H54 (cell line): ENCODE measurements at regions not wholly inside any gene's neighbourhood (a gene's known extent, or its start where the extent isn't known, plus 50 kb on each side); places are given as distances from the start of the nearest gene placed in this dataset.

Experiments
- DNase-seq: peaks from one replicate; pipeline ENCODE4 v3.0.0; 2011; ENCODE audit warnings: low spot score, mixed read lengths; ENCODE audit not compliant: insufficient read length
- FAIRE-seq: peaks from 3 replicates; lab custom pipeline; 2011; peaks lifted over from hg19 to GRCh38; lab: Jason Lieb, UNC
- POLR2A ChIP-seq: IDR thresholded peaks from 2 replicates; pipeline ENCODE4 v1.6.1; 2011; ENCODE audit warnings: low read depth, mild to moderate bottlenecking, low read length

DNA sequence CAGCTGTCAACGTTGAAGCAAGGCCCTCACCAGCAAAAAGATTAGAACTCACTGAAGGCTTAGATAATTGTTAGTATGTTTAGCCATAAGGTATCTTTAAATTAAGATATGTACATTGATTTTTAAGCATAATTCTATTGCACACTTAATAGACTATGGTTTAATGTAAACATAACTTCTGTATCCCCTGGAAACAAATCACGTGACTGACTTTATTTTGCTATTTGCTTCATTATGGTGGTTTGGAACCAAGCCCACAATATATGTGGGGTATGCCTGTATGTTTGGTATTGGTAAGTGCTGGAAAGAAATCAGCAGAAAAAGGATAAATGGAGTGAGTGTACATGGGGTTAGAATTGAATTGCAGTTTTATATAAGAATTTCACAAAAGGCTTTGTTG is 111.9 kb downstream of the NMUR2 start:
- FAIRE-seq, result no peak
- TF ChIP-seq POLR2A, result no peak
- DNase-seq, result no peak

DNA sequence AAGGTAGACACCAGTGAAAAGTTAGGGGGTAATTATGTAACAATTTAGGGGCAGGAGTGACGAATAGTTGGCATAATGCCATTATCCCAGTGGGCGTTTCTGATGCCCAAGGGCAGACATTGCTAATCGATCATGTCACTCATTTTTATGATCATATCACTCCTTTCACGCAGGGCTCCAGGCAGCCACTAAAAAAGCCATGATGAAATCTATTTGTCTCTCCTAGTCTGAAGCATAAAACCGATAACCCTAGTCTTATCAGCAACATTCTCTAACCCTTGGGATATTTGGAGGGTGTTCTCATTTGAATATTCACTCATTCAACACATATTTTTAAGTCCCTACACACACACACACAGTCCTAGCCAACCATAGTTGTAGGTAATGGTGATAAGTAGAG is 114.9 kb downstream of the NMUR2 start:
- no peak for TF ChIP-seq POLR2A
- DNase-seq, result no peak
- FAIRE-seq, result no peak

DNA sequence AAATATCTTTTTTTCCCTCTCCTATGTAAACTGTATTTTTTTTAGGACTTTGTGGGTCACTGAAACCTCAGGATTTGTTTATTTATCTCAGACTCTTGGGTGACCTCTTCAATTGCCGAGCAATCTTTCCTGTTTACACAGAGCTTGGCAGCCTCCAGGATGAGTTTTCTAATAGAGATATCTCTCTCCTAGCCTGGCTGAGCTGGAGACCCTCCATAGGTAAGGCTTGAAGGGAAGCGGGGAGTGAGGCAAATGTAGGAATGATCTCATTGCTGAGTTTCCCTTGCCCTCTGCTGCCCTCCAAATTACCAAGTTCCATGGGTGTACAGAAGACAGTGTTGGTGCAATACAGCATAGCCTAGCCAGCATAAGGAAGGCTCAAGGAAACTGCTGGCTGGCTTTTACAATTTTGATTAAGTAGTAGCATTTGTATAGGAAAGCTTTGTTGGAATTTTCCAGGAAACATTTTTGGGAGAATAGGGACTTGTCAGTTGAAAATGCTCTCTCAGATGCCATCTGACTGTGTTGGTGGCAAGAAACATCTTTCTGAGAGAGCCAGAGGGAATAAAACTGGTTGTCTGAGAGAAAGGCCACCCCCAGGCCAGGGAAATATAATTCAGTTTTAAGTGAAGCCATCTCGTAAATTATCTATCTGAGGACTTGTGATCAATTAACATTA is 116.0 kb downstream of the NMUR2 start:
- no peak for TF ChIP-seq POLR2A
- no peak for FAIRE-seq
- DNase-seq, result no peak

GRCh38 chr5:152288499-152288898 is 116.6 kb downstream of the NMUR2 start:
- DNase-seq (no peak), FAIRE-seq (no peak)
- no peak for TF ChIP-seq POLR2A

- DNase-seq, result no peak
- no peak for TF ChIP-seq POLR2A
- FAIRE-seq, result no peak
Measured at GRCh38 chr5:152285764-152286163, 119.3 kb downstream of the NMUR2 start.

- no peak for DNase-seq
- FAIRE-seq, result no peak
- no peak for TF ChIP-seq POLR2A
Measured at GRCh38 chr5:152282331-152282730, 122.7 kb downstream of the NMUR2 start.

GRCh38 chr5:152277936-152278335 is 127.1 kb downstream of the NMUR2 start:
- TF ChIP-seq POLR2A, result no peak

GRCh38 chr5:152274224-152274623 is 130.9 kb downstream of the NMUR2 start:
- FAIRE-seq, result no peak
- TF ChIP-seq POLR2A, result no peak
- DNase-seq, result no peak

More at GRCh38 chr5:152277936-152278335, 127.1 kb downstream of the NMUR2 start:
- DNase-seq, result no peak
- no peak for FAIRE-seq

GRCh38 chr5:152271420-152271819 is 133.7 kb downstream of the NMUR2 start:
- no peak for TF ChIP-seq POLR2A
- FAIRE-seq (no peak), DNase-seq (peak; percentile 3)

DNA sequence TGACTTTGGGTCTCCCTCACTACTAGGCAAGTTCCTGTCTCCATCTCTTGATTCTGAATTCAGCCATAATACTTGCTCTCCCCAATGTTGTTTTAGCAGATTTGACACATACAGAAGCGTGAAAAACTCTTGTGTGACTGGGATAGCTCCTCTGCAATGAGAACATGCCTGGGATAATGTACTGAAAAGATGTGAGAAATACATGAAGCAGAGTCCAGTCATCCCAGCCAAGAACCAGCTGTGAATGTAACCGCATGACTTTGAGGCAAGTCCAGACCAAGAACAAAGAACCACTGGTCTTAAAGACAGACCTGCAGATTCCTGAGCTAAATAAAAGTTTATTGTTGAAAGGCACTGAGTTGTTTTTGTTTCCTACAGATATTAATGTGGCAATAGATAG is 135.0 kb downstream of the NMUR2 start:
- no peak for FAIRE-seq
- DNase-seq, result no peak
- TF ChIP-seq POLR2A, result no peak

DNA sequence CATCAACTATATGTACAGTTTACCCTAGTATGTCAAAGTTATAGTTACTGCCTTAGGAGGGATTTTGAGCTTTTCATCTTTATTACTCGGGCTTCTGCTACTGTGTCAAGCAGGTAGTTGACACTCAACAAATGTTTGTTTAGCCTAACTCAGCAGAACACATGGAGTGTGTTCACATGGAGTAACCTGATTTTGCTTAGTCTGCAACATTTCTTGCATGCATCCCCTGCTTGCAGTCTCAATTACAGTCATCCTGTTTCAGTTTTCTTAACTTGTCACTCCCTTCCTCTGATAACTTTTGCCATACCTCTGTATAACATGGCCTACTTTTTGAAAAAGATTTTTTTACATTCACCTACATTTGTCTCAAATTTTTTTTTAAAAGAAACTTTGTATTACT is 135.5 kb downstream of the NMUR2 start:
- no peak for TF ChIP-seq POLR2A
- no peak for DNase-seq
- FAIRE-seq, result no peak

- no peak for TF ChIP-seq POLR2A
- FAIRE-seq, result no peak
- no peak for DNase-seq
Measured at GRCh38 chr5:152264645-152265254, 140.3 kb downstream of the NMUR2 start.

- TF ChIP-seq POLR2A, result no peak
- no peak for FAIRE-seq
Measured at GRCh38 chr5:152262667-152263066, 142.4 kb downstream of the NMUR2 start.

GRCh38 chr5:152260940-152261339 is 144.1 kb downstream of the NMUR2 start:
- no peak for FAIRE-seq
- no peak for DNase-seq
- TF ChIP-seq POLR2A, result no peak

More at GRCh38 chr5:152262667-152263066, 142.4 kb downstream of the NMUR2 start:
- no peak for DNase-seq

GRCh38 chr5:152259702-152260101 is 145.4 kb downstream of the NMUR2 start:
- DNase-seq (no peak), FAIRE-seq (no peak)
- TF ChIP-seq POLR2A, result no peak

GRCh38 chr5:152256580-152256979 is 148.5 kb downstream of the NMUR2 start:
- FAIRE-seq (no peak), DNase-seq (no peak)
- TF ChIP-seq POLR2A, result no peak
